GM12891 (cell line): ENCODE measurements at regions not wholly inside any gene's neighbourhood (a gene's known extent, or its start where the extent isn't known, plus 50 kb on each side); places are given as distances from the start of the nearest gene placed in this dataset.

Experiments used
- DNase-seq: peaks from one replicate; pipeline ENCODE4 v3.0.0; 2011; ENCODE audit warnings: low spot score; ENCODE audit not compliant: insufficient read length
- FAIRE-seq: peaks from 2 replicates; lab custom pipeline; 2011; peaks lifted over from hg19 to GRCh38; lab: Jason Lieb, UNC
- PAX5 ChIP-seq: IDR thresholded peaks from 2 replicates; pipeline ENCODE4 v1.6.1; 2011; ENCODE audit warnings: low read length, moderate library complexity, mild to moderate bottlenecking; ENCODE audit not compliant: insufficient read depth, severe bottlenecking
- POLR2A ChIP-seq: IDR thresholded peaks from 2 replicates; pipeline ENCODE4 v1.6.1; 2011; ENCODE audit warnings: low read depth, low read length, control low read depth
- POLR2AphosphoS5 ChIP-seq: IDR thresholded peaks from 2 replicates; pipeline ENCODE4 v1.6.1; 2011; ENCODE audit warnings: low read depth, low read length, control low read depth
- POU2F2 ChIP-seq: IDR thresholded peaks from 2 replicates; pipeline ENCODE4 v1.6.1; 2011; ENCODE audit warnings: low read depth, mild to moderate bottlenecking, control low read depth, low read length, moderate library complexity
- SPI1 ChIP-seq: IDR thresholded peaks from 2 replicates; pipeline ENCODE4 v1.6.1; 2011; ENCODE audit warnings: low read depth, low read length, control low read depth
- TAF1 ChIP-seq: IDR thresholded peaks from 2 replicates; pipeline ENCODE4 v1.6.1; 2011; ENCODE audit warnings: low read depth, low read length, control low read depth

GRCh38 chr2:49812730-49813129, 658.4 kb upstream of the FSHR start:
- TF ChIP-seq POLR2AphosphoS5 (no peak), SPI1 (no peak), TAF1 (no peak), PAX5 (no peak)
- DNase-seq (no peak), FAIRE-seq (no peak)

GRCh38 chr2:49811502-49811901, 657.2 kb upstream of the FSHR start:
- DNase-seq (no peak), FAIRE-seq (no peak)
- no peak for TF ChIP-seq TAF1

- FAIRE-seq (no peak), DNase-seq (no peak)
- TF ChIP-seq POLR2A: no peak
- no peak for TF ChIP-seq POU2F2
- no peak for TF ChIP-seq TAF1
- TF ChIP-seq SPI1: no peak
- TF ChIP-seq PAX5: no peak
These were observed 653.4 kb upstream of the FSHR start for GRCh38 chr2:49807689-49808088.

- no peak for TF ChIP-seq TAF1
- no peak for TF ChIP-seq POLR2A
- no peak for TF ChIP-seq PAX5
- TF ChIP-seq POU2F2: no peak
- TF ChIP-seq SPI1: no peak
- no peak for TF ChIP-seq POLR2AphosphoS5
- DNase-seq (no peak), FAIRE-seq (no peak)
These were observed 649.8 kb upstream of the FSHR start for GRCh38 chr2:49804111-49804510.

GRCh38 chr2:49801898-49802450, 647.7 kb upstream of the FSHR start:
- no peak for DNase-seq
- no peak for FAIRE-seq
- TF ChIP-seq POLR2AphosphoS5 (no peak), POU2F2 (no peak), PAX5 (no peak), SPI1 (no peak), TAF1 (no peak), POLR2A (no peak)

GRCh38 chr2:49798570-49798969, 644.3 kb upstream of the FSHR start:
- TF ChIP-seq TAF1: no peak
- no peak for TF ChIP-seq POLR2AphosphoS5
- TF ChIP-seq SPI1: no peak
- TF ChIP-seq PAX5: no peak
- no peak for TF ChIP-seq POU2F2
- no peak for TF ChIP-seq POLR2A
- DNase-seq: no peak
- no peak for FAIRE-seq

- no peak for FAIRE-seq
- DNase-seq: no peak
- no peak for TF ChIP-seq POLR2AphosphoS5
- TF ChIP-seq POLR2A: no peak
- TF ChIP-seq TAF1: no peak
- TF ChIP-seq PAX5: no peak
- TF ChIP-seq SPI1: no peak
- no peak for TF ChIP-seq POU2F2
These were observed 642.0 kb upstream of the FSHR start for GRCh38 chr2:49796266-49796665.

- DNase-seq (no peak), FAIRE-seq (no peak)
- TF ChIP-seq TAF1: no peak
- no peak for TF ChIP-seq PAX5
- TF ChIP-seq POLR2AphosphoS5: no peak
- no peak for TF ChIP-seq SPI1
- TF ChIP-seq POLR2A: no peak
- TF ChIP-seq POU2F2: no peak
These were observed 640.1 kb upstream of the FSHR start for GRCh38 chr2:49794396-49794795.

GRCh38 chr2:49788300-49788699, 634.0 kb upstream of the FSHR start:
- TF ChIP-seq SPI1 (no peak), POLR2A (no peak)
- DNase-seq (no peak), FAIRE-seq (no peak)

GRCh38 chr2:49780949-49781348, 626.6 kb upstream of the FSHR start:
- DNase-seq: no peak
- no peak for FAIRE-seq
- TF ChIP-seq POU2F2: no peak
- TF ChIP-seq PAX5: no peak
- TF ChIP-seq POLR2AphosphoS5: no peak
- TF ChIP-seq POLR2A: no peak
- TF ChIP-seq TAF1: no peak
- no peak for TF ChIP-seq SPI1
